ENCODE measurements at regions not wholly inside any gene's neighbourhood (a gene's known extent, or its start where the extent isn't known, plus 50 kb on each side); places are given as distances from the start of the nearest gene placed in this dataset.

DNA sequence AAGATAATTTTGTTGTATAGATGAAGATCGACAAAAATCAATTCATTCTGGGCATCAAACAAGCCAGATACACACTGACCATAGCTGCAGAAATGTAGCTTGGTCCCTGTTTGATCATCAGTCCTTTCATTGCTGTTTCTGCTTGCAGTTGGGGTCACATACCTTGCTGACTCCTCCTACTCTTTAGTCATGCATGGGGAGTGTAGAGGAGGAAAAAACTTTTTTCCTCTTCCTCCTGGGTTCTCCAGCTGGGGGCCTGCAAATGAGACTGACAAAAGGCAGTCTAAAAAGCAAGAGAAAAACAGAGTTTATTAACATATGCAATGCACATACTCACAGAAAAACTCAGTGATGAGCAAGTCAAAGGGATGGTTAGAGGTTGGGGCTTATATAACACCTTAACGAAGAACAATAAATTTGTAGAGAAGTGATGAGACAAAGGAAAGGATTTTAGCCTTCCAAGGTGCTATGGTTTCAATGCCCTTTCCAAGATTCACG is 105.8 kb downstream of the QRSL1 start:
- H3K4me3 ChIP-seq (replicated peaks in 1 of 4; ENCODE audit: control extremely low read depth in 1 of 4, insufficient read depth in 1 of 4, low read depth in 3 of 4, low read length in 4 of 4) = no peak overlapping the region
- no peak for DNase-seq (ENCODE audit: low read depth in 2 of 2)

DNA sequence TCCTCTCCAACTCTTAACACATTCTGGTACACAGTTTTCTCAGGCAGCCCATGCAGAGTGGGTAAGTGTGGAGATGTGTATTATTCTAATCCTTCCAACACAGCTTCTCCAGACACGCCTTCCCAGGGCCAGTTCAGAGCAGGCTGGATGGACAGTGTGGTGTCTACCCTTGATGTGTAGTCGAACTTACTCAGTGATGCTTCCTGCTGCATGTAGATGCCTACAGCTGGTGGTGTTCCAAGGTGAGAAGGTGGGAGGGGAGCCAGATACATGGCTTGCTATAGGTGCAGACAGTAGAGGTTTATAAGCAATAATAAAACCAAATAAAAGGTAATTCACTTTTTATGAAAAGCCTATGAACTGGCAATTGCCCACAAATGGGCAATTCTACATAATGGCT is 104.0 kb downstream of the QRSL1 start:
- H3K79me2 ChIP-seq (ENCODE audit: control insufficient read depth, insufficient read depth, low read length) = no peaks in the 10 kb centered on the region
- DNase-seq (ENCODE audit: low read depth in 2 of 2) = no peak
- H3K9ac ChIP-seq (ENCODE audit: insufficient read depth, low read length) = no peak overlapping the region
- no peak overlapping the region for H3K4me3 ChIP-seq (replicated peaks in 1 of 4; ENCODE audit: control extremely low read depth in 1 of 4, insufficient read depth in 1 of 4, low read depth in 3 of 4, low read length in 4 of 4)
- no peak overlapping the region for H3K4me2 ChIP-seq (ENCODE audit: extremely low read depth, insufficient read depth, low read length)
- H2AFZ ChIP-seq (ENCODE audit: low read length) = no peak overlapping the region
- no peaks in the 10 kb centered on the region for H3K9me3 ChIP-seq (ENCODE audit: control insufficient read depth, insufficient read depth, low read depth, low read length)
- no peaks in the 10 kb centered on the region for H3K4me1 ChIP-seq (ENCODE audit: control insufficient read depth, extremely low read depth, insufficient read depth, low read length)
- no peaks in the 10 kb centered on the region for H4K20me1 ChIP-seq (ENCODE audit: control insufficient read depth, extremely low read depth, insufficient read depth, low read length)
- H3K27ac ChIP-seq (ENCODE audit: insufficient read depth, low read length) = no peak overlapping the region
- TF ChIP-seq, protein P1, sequence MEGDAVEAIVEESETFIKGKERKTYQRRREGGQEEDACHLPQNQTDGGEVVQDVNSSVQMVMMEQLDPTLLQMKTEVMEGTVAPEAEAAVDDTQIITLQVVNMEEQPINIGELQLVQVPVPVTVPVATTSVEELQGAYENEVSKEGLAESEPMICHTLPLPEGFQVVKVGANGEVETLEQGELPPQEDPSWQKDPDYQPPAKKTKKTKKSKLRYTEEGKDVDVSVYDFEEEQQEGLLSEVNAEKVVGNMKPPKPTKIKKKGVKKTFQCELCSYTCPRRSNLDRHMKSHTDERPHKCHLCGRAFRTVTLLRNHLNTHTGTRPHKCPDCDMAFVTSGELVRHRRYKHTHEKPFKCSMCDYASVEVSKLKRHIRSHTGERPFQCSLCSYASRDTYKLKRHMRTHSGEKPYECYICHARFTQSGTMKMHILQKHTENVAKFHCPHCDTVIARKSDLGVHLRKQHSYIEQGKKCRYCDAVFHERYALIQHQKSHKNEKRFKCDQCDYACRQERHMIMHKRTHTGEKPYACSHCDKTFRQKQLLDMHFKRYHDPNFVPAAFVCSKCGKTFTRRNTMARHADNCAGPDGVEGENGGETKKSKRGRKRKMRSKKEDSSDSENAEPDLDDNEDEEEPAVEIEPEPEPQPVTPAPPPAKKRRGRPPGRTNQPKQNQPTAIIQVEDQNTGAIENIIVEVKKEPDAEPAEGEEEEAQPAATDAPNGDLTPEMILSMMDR (conservative IDR thresholded peaks at IDR 0.05 in 1 of 2, IDR thresholded peaks at IDR 0.05 in 1 of 2; ENCODE audit: low read depth in 1 of 2, low read length in 2 of 2) = no peak
- no peak for TF ChIP-seq EZH2 (IDR thresholded peaks at IDR 0.05; ENCODE audit: low read length, missing control alignments)
- no peaks in the 10 kb centered on the region for H3K27me3 ChIP-seq (ENCODE audit: control insufficient read depth, insufficient read depth, low read length)
- H3K36me3 ChIP-seq (ENCODE audit: control insufficient read depth, insufficient read depth, low read length) = no peaks in the 10 kb centered on the region

More for the DNA sequence above, 105.8 kb downstream of the QRSL1 start:
- H3K4me1 ChIP-seq (ENCODE audit: control insufficient read depth, extremely low read depth, insufficient read depth, low read length) = no peaks in the 10 kb centered on the region
- H3K79me2 ChIP-seq (ENCODE audit: control insufficient read depth, insufficient read depth, low read length) = no peaks in the 10 kb centered on the region
- H4K20me1 ChIP-seq (ENCODE audit: control insufficient read depth, extremely low read depth, insufficient read depth, low read length) = no peaks in the 10 kb centered on the region
- no peak overlapping the region for H3K4me2 ChIP-seq (ENCODE audit: extremely low read depth, insufficient read depth, low read length)
- no peak for TF ChIP-seq EZH2 (IDR thresholded peaks at IDR 0.05; ENCODE audit: low read length, missing control alignments)
- TF ChIP-seq, protein P1 (conservative IDR thresholded peaks at IDR 0.05 in 1 of 2, IDR thresholded peaks at IDR 0.05 in 1 of 2; ENCODE audit: low read depth in 1 of 2, low read length in 2 of 2) = no peak
- H3K9ac ChIP-seq (ENCODE audit: insufficient read depth, low read length) = no peak overlapping the region
- no peaks in the 10 kb centered on the region for H3K36me3 ChIP-seq (ENCODE audit: control insufficient read depth, insufficient read depth, low read length)
- no peak overlapping the region for H3K27ac ChIP-seq (ENCODE audit: insufficient read depth, low read length)
- H2AFZ ChIP-seq (ENCODE audit: low read length) = no peak overlapping the region
- H3K9me3 ChIP-seq (ENCODE audit: control insufficient read depth, insufficient read depth, low read depth, low read length) = no peaks in the 10 kb centered on the region
- H3K27me3 ChIP-seq (ENCODE audit: control insufficient read depth, insufficient read depth, low read length) = no peaks in the 10 kb centered on the region

DNA sequence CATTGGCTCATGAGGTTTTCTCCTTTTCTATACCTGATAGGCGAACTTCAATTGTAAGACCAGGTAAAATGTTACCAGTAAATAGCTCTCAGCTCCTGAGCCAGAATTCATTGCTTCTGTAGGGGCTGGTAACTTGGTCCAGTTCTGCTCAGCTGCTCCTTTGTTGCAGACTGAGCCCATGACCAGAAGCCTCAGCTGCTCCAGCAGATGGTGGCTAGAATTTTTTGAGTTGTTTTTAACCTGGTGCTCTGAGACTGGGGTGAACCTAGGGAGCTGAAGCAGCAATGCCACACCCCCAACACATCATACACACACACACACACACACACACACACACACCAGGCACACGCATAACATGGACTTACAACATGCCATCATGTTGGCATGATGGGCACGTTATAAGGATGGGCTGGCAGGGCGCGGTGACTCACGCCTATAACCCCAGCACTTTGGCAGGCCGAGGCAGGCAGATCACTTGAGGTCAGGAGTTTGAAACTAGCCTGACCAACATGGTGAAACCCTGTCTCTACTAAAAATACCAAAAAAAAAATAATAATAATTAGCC is 103.1 kb downstream of the QRSL1 start:
- no peak overlapping the region for H3K4me2 ChIP-seq (ENCODE audit: extremely low read depth, insufficient read depth, low read length)
- H3K4me1 ChIP-seq (ENCODE audit: control insufficient read depth, extremely low read depth, insufficient read depth, low read length) = no peaks in the 10 kb centered on the region
- no peaks in the 10 kb centered on the region for H4K20me1 ChIP-seq (ENCODE audit: control insufficient read depth, extremely low read depth, insufficient read depth, low read length)
- no peak overlapping the region for H3K4me3 ChIP-seq (replicated peaks in 1 of 4; ENCODE audit: control extremely low read depth in 1 of 4, insufficient read depth in 1 of 4, low read depth in 3 of 4, low read length in 4 of 4)
- no peaks in the 10 kb centered on the region for H3K36me3 ChIP-seq (ENCODE audit: control insufficient read depth, insufficient read depth, low read length)
- H3K79me2 ChIP-seq (ENCODE audit: control insufficient read depth, insufficient read depth, low read length) = no peaks in the 10 kb centered on the region
- no peak for TF ChIP-seq EZH2 (IDR thresholded peaks at IDR 0.05; ENCODE audit: low read length, missing control alignments)
- TF ChIP-seq, protein P1 (conservative IDR thresholded peaks at IDR 0.05 in 1 of 2, IDR thresholded peaks at IDR 0.05 in 1 of 2; ENCODE audit: low read depth in 1 of 2, low read length in 2 of 2) = no peak
- no peak overlapping the region for H2AFZ ChIP-seq (ENCODE audit: low read length)
- H3K9ac ChIP-seq (ENCODE audit: insufficient read depth, low read length) = no peak overlapping the region
- H3K9me3 ChIP-seq (ENCODE audit: control insufficient read depth, insufficient read depth, low read depth, low read length) = no peaks in the 10 kb centered on the region
- DNase-seq (ENCODE audit: low read depth in 2 of 2) = no peak
- no peak overlapping the region for H3K27ac ChIP-seq (ENCODE audit: insufficient read depth, low read length)
- H3K27me3 ChIP-seq (ENCODE audit: control insufficient read depth, insufficient read depth, low read length) = no peaks in the 10 kb centered on the region
